ENCODE measurements at regions not wholly inside any gene's neighbourhood (a gene's known extent, or its start where the extent isn't known, plus 50 kb on each side); places are given as distances from the start of the nearest gene placed in this dataset.

GRCh38 chr4:162705130-162705803 lies 461.4 kb downstream of the NAF1 start:
- Histone ChIP-seq H3K23me2 (ENCODE audit: low read depth, low read length) (no peaks in the 10 kb centered on the region), H3K27me3 (replicated peaks in 1 of 4; ENCODE audit: control insufficient read depth in 3 of 4, extremely low read depth in 1 of 4, insufficient read depth in 3 of 4, low read length in 3 of 4) (no peaks in the 10 kb centered on the region)

More at GRCh38 chr4:162705130-162705803, 461.4 kb downstream of the NAF1 start:
- H3K4me1 ChIP-seq (replicated peaks in 1 of 4; ENCODE audit: control insufficient read depth in 3 of 4, insufficient read depth in 4 of 4, low read length in 3 of 4), result no peaks in the 10 kb centered on the region
- no peak overlapping the region for H2BK15ac ChIP-seq (ENCODE audit: low read length)
- 89% methylated on average over 2 of the region's 2 CpGs; no CpG with 5 or more reads in 1 of the 2 experiments for WGBS, 2 experiments (ENCODE audit: extremely low coverage in 1 of 2, insufficient coverage in 1 of 2, insufficient read length in 1 of 2, insufficient replicate concordance in 2 of 2, low coverage in 1 of 2, low lambda C conversion rate in 2 of 2, missing lambda C conversion rate in 1 of 2)
- FAIRE-seq (no peak), DNase-seq (ENCODE audit: low read depth in 1 of 2, low spot score in 2 of 2) (no peak)
- H3K27ac ChIP-seq (ENCODE audit: low read depth, low read length), result no peak overlapping the region
- H3K9ac ChIP-seq (replicated peaks in 1 of 4; ENCODE audit: extremely low read depth in 1 of 4, low read depth in 3 of 4, low read length in 3 of 4), result no peak overlapping the region
- no peak overlapping the region for H3K18ac ChIP-seq (ENCODE audit: extremely low read depth, low read length)
- no peak overlapping the region for H2BK5ac ChIP-seq (ENCODE audit: low read depth, low read length)
- no peak overlapping the region for H4K8ac ChIP-seq (ENCODE audit: extremely low read depth, insufficient read depth, low read length)
- no peak overlapping the region for H3K14ac ChIP-seq (ENCODE audit: insufficient read length)
- H3K4me2 ChIP-seq (ENCODE audit: insufficient read depth in 1 of 2, low read depth in 2 of 2, low read length in 2 of 2), result no peak overlapping the region
- H2BK120ac ChIP-seq (replicated peaks; ENCODE audit: low read depth, low read length), result no peak overlapping the region
- H2AFZ ChIP-seq (ENCODE audit: low read length), result no peak overlapping the region
- H4K5ac ChIP-seq (ENCODE audit: insufficient read length, low read depth, low read length), result no peak overlapping the region
- no peak overlapping the region for H3K4me3 ChIP-seq (ENCODE audit: extremely low read depth in 1 of 4, insufficient read depth in 2 of 4, low read depth in 3 of 4, low read length in 4 of 4)
- POLR2A ChIA-PET (ENCODE audit: partially characterized antibody), result no interaction called here
- CTCF ChIA-PET (ENCODE audit: partially characterized antibody), result no interaction called here
- H3K79me2 ChIP-seq (ENCODE audit: control insufficient read depth in 1 of 2, insufficient read depth in 2 of 2, low read length in 2 of 2), result no peaks in the 10 kb centered on the region
- H2AK5ac ChIP-seq (ENCODE audit: low read depth, low read length), result no peak overlapping the region
- no peak overlapping the region for H3K23ac ChIP-seq (ENCODE audit: insufficient read length)
- no peaks in the 10 kb centered on the region for H3K36me3 ChIP-seq (ENCODE audit: control insufficient read depth in 2 of 4, insufficient read depth in 4 of 4, low read length in 3 of 4)
- H3K79me1 ChIP-seq (ENCODE audit: low read depth, low read length), result no peaks in the 10 kb centered on the region
- H2BK20ac ChIP-seq (ENCODE audit: low read length), result no peak overlapping the region
- peaks cover 0 to 4% of the 10 kb centered on the region in 2 experiments; a peak in 1 of 4 replicates for H3K9me3 ChIP-seq (ENCODE audit: insufficient read depth in 2 of 2, low read depth in 1 of 2, low read length in 1 of 2)
- H3K4ac ChIP-seq (replicated peaks; ENCODE audit: insufficient read length, low read depth, low read length), result no peak overlapping the region
- no peak overlapping the region for H4K91ac ChIP-seq (replicated peaks; ENCODE audit: insufficient read length, low read length)
- no peak overlapping the region for H3K56ac ChIP-seq (replicated peaks; ENCODE audit: insufficient read length, low read depth, low read length)
- H2BK12ac ChIP-seq (ENCODE audit: low read depth, low read length), result no peak overlapping the region
- no peaks in the 10 kb centered on the region for H4K20me1 ChIP-seq (replicated peaks in 1 of 2; ENCODE audit: control insufficient read depth in 1 of 2, insufficient read depth in 2 of 2, low read length in 2 of 2)
- TF ChIP-seq TEAD4 (IDR thresholded peaks at IDR 0.05; ENCODE audit: low read depth, low read length) (no peak), RAD21 (IDR thresholded peaks at IDR 0.05 in 1 of 2, conservative IDR thresholded peaks at IDR 0.05 in 1 of 2; ENCODE audit: low read depth in 2 of 2, low read length in 2 of 2) (no peak), CBX8 (IDR thresholded peaks at IDR 0.05; ENCODE audit: borderline replicate concordance, low read depth, low read length) (no peak), SP2 (IDR thresholded peaks at IDR 0.05; ENCODE audit: low read length) (no peak), CHD1 (IDR thresholded peaks at IDR 0.05; ENCODE audit: low read depth, low read length) (no peak), SIRT6 (IDR thresholded peaks at IDR 0.05; ENCODE audit: low read length) (no peak), ASH2L (IDR thresholded peaks at IDR 0.05; ENCODE audit: low read length) (no peak), GTF2F1 (IDR thresholded peaks at IDR 0.05; ENCODE audit: borderline replicate concordance, low read depth, low read length) (no peak)

All from H1 (cell line).